WTC11 (cell line): ENCODE measurements at regions not wholly inside any gene's neighbourhood (a gene's known extent, or its start where the extent isn't known, plus 50 kb on each side); places are given as distances from the start of the nearest gene placed in this dataset.

Experiments
- ATAC-seq: fragments of 200-7000 bp; cut with Tn5 transposase; 2 replicates; pipeline ENCODE4 v1.10.0; 2021; ENCODE audit warnings: mild to moderate bottlenecking, moderate library complexity
- CTCF ChIA-PET: fragments of 300-600 bp; sonication (Branson Sonifier 250); formaldehyde crosslinking; loops from one replicate; lab custom pipeline; 2021; ENCODE audit warnings: antibody characterized with exemption; lab: Charles Lee
- POLR2A ChIA-PET: fragments of 350-600 bp; sonication (Branson Sonifier 250); formaldehyde crosslinking; loops from one replicate; lab custom pipeline; 2021; ENCODE audit warnings: antibody characterized with exemption; lab: Charles Lee
- DNase-seq: peaks from one replicate; pipeline ENCODE4 v3.0.0; 2021; ENCODE audit warnings: low spot score
- H3K27ac Mint-ChIP-seq: 2 replicates; pipeline ENCODE4 v1.8.0; 2021; ENCODE audit warnings: mixed read lengths
- H3K27me3 Mint-ChIP-seq: 2 replicates; pipeline ENCODE4 v1.8.0; 2021; ENCODE audit warnings: low read depth, mild to moderate bottlenecking, moderate library complexity, mixed read lengths
- H3K36me3 Mint-ChIP-seq: 2 replicates; pipeline ENCODE4 v1.8.0; 2021; ENCODE audit warnings: mixed read lengths
- H3K4me1 Mint-ChIP-seq: 2 replicates; pipeline ENCODE4 v1.8.0; 2022; ENCODE audit warnings: mixed read lengths
- H3K4me3 Mint-ChIP-seq: 2 replicates; pipeline ENCODE4 v1.8.0; 2021; ENCODE audit warnings: mild to moderate bottlenecking, moderate library complexity, mixed read lengths
- H3K9me3 Mint-ChIP-seq: 2 replicates; pipeline ENCODE4 v1.8.0; 2021; ENCODE audit warnings: mixed read lengths
- AFF4 ChIP-seq: sonication (generic); formaldehyde crosslinking; IDR thresholded peaks from 2 replicates; pipeline ENCODE4 v1.8.1; 2023; ENCODE audit warnings: mild to moderate bottlenecking, missing genetic modification reagents, borderline replicate concordance
- CDX4 ChIP-seq: fragments of 250-450 bp; sonication (Bioruptor Pico); IDR thresholded peaks from 2 replicates; pipeline ENCODE4 v1.9.0; 2021; ENCODE audit warnings: moderate library complexity, mild to moderate bottlenecking, inconsistent platforms, borderline replicate concordance
- E2F1 ChIP-seq: sonication (generic); formaldehyde crosslinking; IDR thresholded peaks from 2 replicates; pipeline ENCODE4 v1.8.0; 2022; ENCODE audit warnings: mild to moderate bottlenecking, missing genetic modification reagents
- E2F4 ChIP-seq: sonication (generic); formaldehyde crosslinking; IDR thresholded peaks from 2 replicates; pipeline ENCODE4 v1.8.1; 2022; ENCODE audit warnings: low read depth, mild to moderate bottlenecking, moderate library complexity, missing genetic modification reagents, borderline replicate concordance
- ELF4 ChIP-seq: sonication (generic); formaldehyde crosslinking; IDR thresholded peaks from 2 replicates; pipeline ENCODE4 v1.8.1; 2022; ENCODE audit warnings: low read depth, mild to moderate bottlenecking, moderate library complexity, missing genetic modification reagents
- FOXJ3 ChIP-seq: sonication (generic); formaldehyde crosslinking; IDR thresholded peaks from 2 replicates; pipeline ENCODE4 v1.9.0; 2021; ENCODE audit warnings: missing genetic modification reagents, mild to moderate bottlenecking, borderline replicate concordance
- HMGA2 ChIP-seq: fragments of 250-450 bp; sonication (Bioruptor Pico); IDR thresholded peaks from 2 replicates; pipeline ENCODE4 v1.4.0; 2021; ENCODE audit warnings: mild to moderate bottlenecking, moderate library complexity
- MXD4 ChIP-seq: fragments of 250-450 bp; sonication (Bioruptor Pico); IDR thresholded peaks from 2 replicates; pipeline ENCODE4 v1.8.0; 2021; ENCODE audit warnings: mild to moderate bottlenecking, moderate library complexity, borderline replicate concordance
- NFE2L1 ChIP-seq: sonication (generic); formaldehyde crosslinking; IDR thresholded peaks from 2 replicates; pipeline ENCODE4 v1.8.1; 2023; ENCODE audit warnings: missing genetic modification reagents
- NR1H2 ChIP-seq: sonication (generic); formaldehyde crosslinking; IDR thresholded peaks from 2 replicates; pipeline ENCODE4 v1.9.0; 2021; ENCODE audit warnings: mild to moderate bottlenecking, moderate library complexity, missing genetic modification reagents
- SMAD3 ChIP-seq: sonication (generic); formaldehyde crosslinking; IDR thresholded peaks from 2 replicates; pipeline ENCODE4 v1.8.0; 2022; ENCODE audit warnings: missing genetic modification reagents, mild to moderate bottlenecking, borderline replicate concordance
- STAT6 ChIP-seq: sonication (generic); formaldehyde crosslinking; conservative IDR thresholded peaks from 2 replicates; pipeline ENCODE4 v1.8.1; 2023; ENCODE audit warnings: mild to moderate bottlenecking, low read depth, missing genetic modification reagents, moderate library complexity
- USF2 ChIP-seq: sonication (generic); formaldehyde crosslinking; IDR thresholded peaks from 2 replicates; pipeline ENCODE4 v1.8.1; 2023; ENCODE audit warnings: mild to moderate bottlenecking, missing genetic modification reagents, moderate library complexity
- ZBTB21 ChIP-seq: sonication (generic); formaldehyde crosslinking; IDR thresholded peaks from 2 replicates; pipeline ENCODE4 v1.8.1; 2023; ENCODE audit warnings: mild to moderate bottlenecking, missing genetic modification reagents, borderline replicate concordance
- ZBTB43 ChIP-seq: sonication (generic); formaldehyde crosslinking; IDR thresholded peaks from 2 replicates; pipeline ENCODE4 v1.8.1; 2023; ENCODE audit warnings: mild to moderate bottlenecking, missing genetic modification reagents
- ZNF121 ChIP-seq: sonication (generic); formaldehyde crosslinking; IDR thresholded peaks from 2 replicates; pipeline ENCODE4 v1.8.0; 2023; ENCODE audit warnings: missing genetic modification reagents
- ZNF396 ChIP-seq: fragments of 250-450 bp; sonication (Bioruptor Pico); IDR thresholded peaks from 2 replicates; pipeline ENCODE4 v1.8.0; 2021; ENCODE audit warnings: mild to moderate bottlenecking, moderate library complexity, borderline replicate concordance
- ZNF512 ChIP-seq: sonication (generic); formaldehyde crosslinking; IDR thresholded peaks from 2 replicates; pipeline ENCODE4 v1.8.1; 2022; ENCODE audit warnings: missing genetic modification reagents, borderline replicate concordance

- TF ChIP-seq ZBTB43 (CRISPR knock-in tag) = peak; percentile 78; the same call in 1 of the 2 replicates
- TF ChIP-seq STAT6 (CRISPR knock-in tag) = no peak
- TF ChIP-seq FOXJ3 = no peak
- TF ChIP-seq NFE2L1 (CRISPR knock-in tag) = peak; percentile 74; the same call in 1 of the 2 replicates
- TF ChIP-seq ZNF512 (CRISPR knock-in tag) = no peak
- TF ChIP-seq ZNF396 (CRISPR knock-in tag) = no peak
- no peak; the same call in 1 of the 2 replicates for TF ChIP-seq ZBTB21
- no peak for TF ChIP-seq NR1H2 (CRISPR knock-in tag)
- no peak for TF ChIP-seq E2F1 (CRISPR knock-in tag)
- no peak for TF ChIP-seq ZNF121
- TF ChIP-seq CDX4 (CRISPR knock-in tag) = peak; percentile 67; the same call in 1 of the 2 replicates
- 0 out of 2 replicates have a peak, but pooled peaks have one; percentile 75 for TF ChIP-seq ELF4 (CRISPR knock-in tag)
- TF ChIP-seq E2F4 (CRISPR knock-in tag) = peak; percentile 73; the same call in 1 of the 2 replicates
Measured at GRCh38 chr6:27838058-27838944, 73.9 kb downstream of the OR2B2 start (continued).

- TF ChIP-seq MXD4 (no peak), CDX4 (CRISPR knock-in tag) (0 out of 2 replicates have a peak, but pooled peaks have one; percentile 5), HMGA2 (CRISPR knock-in tag) (no peak; the same call in 1 of the 2 replicates), USF2 (CRISPR knock-in tag) (no peak), SMAD3 (CRISPR knock-in tag) (peak; percentile 86; the same call in 1 of the 2 replicates), AFF4 (CRISPR knock-in tag) (no peak)
- H3K36me3 Mint-ChIP-seq = no peaks in the 10 kb centered on the region
- no peak for DNase-seq
- no peak overlapping the region for H3K27ac Mint-ChIP-seq
- ChIA-PET POLR2A (interaction anchor here (0.6 to 11.2 kb wide), 35 partner anchors 9 to 1809 kb away, joined by 3 to 729 read pairs (median 10); partner anchors contain the start of gene ZSCAN31), CTCF (interaction anchor here (2.6 kb wide), 1 partner anchor 58 kb away, joined by 8 read pairs; no protein-coding TSS in a partner anchor)
- no peak overlapping the region for H3K4me3 Mint-ChIP-seq
- H3K27me3 Mint-ChIP-seq = no peaks in the 10 kb centered on the region
- no peak for ATAC-seq
- H3K4me1 Mint-ChIP-seq = peaks cover 30% of the 10 kb centered on the region
- no peaks in the 10 kb centered on the region for H3K9me3 Mint-ChIP-seq
Measured at GRCh38 chr6:27837625-27838057, 74.6 kb downstream of the OR2B2 start.
